Thymus (tissue), 11 donors: ENCODE measurements at regions not wholly inside any gene's neighbourhood (a gene's known extent, or its start where the extent isn't known, plus 50 kb on each side); places are given as distances from the start of the nearest gene placed in this dataset.
"Not testable (repeated sequence)": the region's sequence is repeated elsewhere in the genome, so short reads cannot be mapped to it uniquely, and the experiment has no call there.

Experiments used
- DNase-seq, 9 donors: peaks; one replicate each; pipeline ENCODE4 v3.0.0-alpha.2; 2013; ENCODE audit warnings: low spot score in 9 of 9, low read depth in 6 of 9, missing footprints in 1 of 9
- H3K27ac ChIP-seq, 2 donors: one replicate each; pipeline ENCODE4 v1.5.1; 2013; ENCODE audit warnings: control low read depth in 1 of 2, low read depth in 1 of 2, low read length in 1 of 2, mild to moderate bottlenecking in 1 of 2, moderate library complexity in 1 of 2
- H3K27me3 ChIP-seq, 2 donors: one replicate each; pipeline ENCODE4 v1.5.1; 2013; ENCODE audit warnings: low read length in 1 of 2; ENCODE audit not compliant: control insufficient read depth in 2 of 2, insufficient read depth in 1 of 2
- H3K36me3 ChIP-seq, 2 donors: one replicate each; pipeline ENCODE4 v1.5.1; 2013; ENCODE audit warnings: low read length in 1 of 2, mild to moderate bottlenecking in 1 of 2, moderate library complexity in 1 of 2; ENCODE audit not compliant: control insufficient read depth in 2 of 2, insufficient read depth in 2 of 2
- H3K4me1 ChIP-seq, 2 donors: one replicate each; pipeline ENCODE4 v1.5.1; 2013; ENCODE audit warnings: low read length in 2 of 2; ENCODE audit not compliant: control insufficient read depth in 2 of 2, insufficient read depth in 2 of 2
- H3K4me3 ChIP-seq, 2 donors: one replicate each; pipeline ENCODE4 v1.5.1; 2013; ENCODE audit warnings: low read length in 2 of 2, control low read depth in 1 of 2, mild to moderate bottlenecking in 1 of 2
- H3K9me3 ChIP-seq, 2 donors: one replicate each; pipeline ENCODE4 v1.5.1; 2013; ENCODE audit warnings: low read length in 1 of 2, mild to moderate bottlenecking in 1 of 2; ENCODE audit not compliant: control insufficient read depth in 2 of 2, insufficient read depth in 1 of 2
- WGBS: extraction: QIAGEN DNeasy Blood & Tissue Kit; methylation state at CpG from one replicate; pipeline ENCODE4 v1.1.7; 2013; 5-methylcytosine and 5-hydroxymethylcytosine counted together
- donor health status: healthy.

- no peak overlapping the region for H3K27ac ChIP-seq
- no peaks in the 10 kb centered on the region for H3K4me1 ChIP-seq
- no peaks in the 10 kb centered on the region for H3K36me3 ChIP-seq
- no peaks in the 10 kb centered on the region for H3K27me3 ChIP-seq
- 89% methylated on average over 5 of the region's 5 CpGs for WGBS
- no peaks in the 10 kb centered on the region for H3K9me3 ChIP-seq
- no peak overlapping the region for H3K4me3 ChIP-seq
- DNase-seq = no peak
These were observed 143.1 kb downstream of the NR2F2 start for GRCh38 chr15:96473556-96473955.

- WGBS = 85% methylated on average over 5 of the region's 5 CpGs
- H3K9me3 ChIP-seq = no peaks in the 10 kb centered on the region
- no peak overlapping the region for H3K4me3 ChIP-seq
- no peaks in the 10 kb centered on the region for H3K36me3 ChIP-seq
- H3K4me1 ChIP-seq = no peaks in the 10 kb centered on the region
- no peak overlapping the region for H3K27ac ChIP-seq
- no peak for DNase-seq
- no peaks in the 10 kb centered on the region for H3K27me3 ChIP-seq
These were observed 143.7 kb downstream of the NR2F2 start for GRCh38 chr15:96474231-96474664.

- H3K4me1 ChIP-seq = no peaks in the 10 kb centered on the region
- no peaks in the 10 kb centered on the region for H3K27me3 ChIP-seq
- no peak overlapping the region for H3K4me3 ChIP-seq
- 93% methylated on average over 3 of the region's 3 CpGs for WGBS
- H3K36me3 ChIP-seq = no peaks in the 10 kb centered on the region
- no peak overlapping the region for H3K27ac ChIP-seq
- no peaks in the 10 kb centered on the region for H3K9me3 ChIP-seq
- DNase-seq = no peak
These were observed 146.7 kb downstream of the NR2F2 start for GRCh38 chr15:96477227-96477626.

GRCh38 chr15:96484412-96484811, 153.9 kb downstream of the NR2F2 start:
- H3K36me3 ChIP-seq, H3K9me3 ChIP-seq, H3K4me1 ChIP-seq, H3K4me3 ChIP-seq, H3K27me3 ChIP-seq, DNase-seq, H3K27ac ChIP-seq: not testable (repeated sequence)
- 95% methylated on average over 1 of the region's 1 CpG for WGBS

GRCh38 chr15:96484830-96485229, 154.3 kb downstream of the NR2F2 start:
- no peak overlapping the region for H3K27ac ChIP-seq
- H3K27me3 ChIP-seq = no peaks in the 10 kb centered on the region
- no peak for DNase-seq
- H3K9me3 ChIP-seq = no peaks in the 10 kb centered on the region
- no peaks in the 10 kb centered on the region for H3K4me1 ChIP-seq
- H3K4me3 ChIP-seq = no peak overlapping the region
- H3K36me3 ChIP-seq = no peaks in the 10 kb centered on the region

- no peaks in the 10 kb centered on the region for H3K4me1 ChIP-seq
- H3K9me3 ChIP-seq = no peaks in the 10 kb centered on the region
- no peak overlapping the region for H3K4me3 ChIP-seq
- WGBS = 76% methylated on average over 3 of the region's 3 CpGs
- DNase-seq = no peak
- H3K27ac ChIP-seq = no peak overlapping the region
- H3K27me3 ChIP-seq = no peaks in the 10 kb centered on the region
- H3K36me3 ChIP-seq = no peaks in the 10 kb centered on the region
These were observed 156.7 kb downstream of the NR2F2 start for GRCh38 chr15:96487245-96487644.

- H3K27me3 ChIP-seq, H3K36me3 ChIP-seq, H3K27ac ChIP-seq, DNase-seq, H3K4me1 ChIP-seq, H3K4me3 ChIP-seq, H3K9me3 ChIP-seq: not testable (repeated sequence)
- WGBS = 73% methylated on average over 15 of the region's 15 CpGs
These were observed 160.7 kb downstream of the NR2F2 start for GRCh38 chr15:96491066-96491699.

GRCh38 chr15:96491700-96492644, 161.5 kb downstream of the NR2F2 start:
- not testable (repeated sequence) for H3K27ac ChIP-seq, H3K9me3 ChIP-seq, H3K36me3 ChIP-seq, H3K4me1 ChIP-seq, DNase-seq, H3K27me3 ChIP-seq, H3K4me3 ChIP-seq
- 93% methylated on average over 58 of the region's 58 CpGs for WGBS

GRCh38 chr15:96494505-96494904, 164.0 kb downstream of the NR2F2 start:
- no peak for DNase-seq
- no peaks in the 10 kb centered on the region for H3K27me3 ChIP-seq
- H3K4me3 ChIP-seq = no peak overlapping the region
- no peaks in the 10 kb centered on the region for H3K4me1 ChIP-seq
- H3K27ac ChIP-seq = no peak overlapping the region
- no peaks in the 10 kb centered on the region for H3K36me3 ChIP-seq
- H3K9me3 ChIP-seq = no peaks in the 10 kb centered on the region
- 37% methylated on average over 7 of the region's 7 CpGs for WGBS
